MM.1S (cell line): ENCODE measurements at regions not wholly inside any gene's neighbourhood (a gene's known extent, or its start where the extent isn't known, plus 50 kb on each side); places are given as distances from the start of the nearest gene placed in this dataset.

Experiments
- CTCF ChIP-seq: fragments of 300-600 bp; sonication (generic); IDR thresholded peaks from 2 replicates; pipeline ENCODE4 v1.5.1; 2016; ENCODE audit warnings: antibody characterized with exemption, low read length, mixed read lengths
- EZH2 ChIP-seq: fragments of 300-600 bp; sonication (generic); optimal IDR thresholded peaks from 2 replicates; pipeline ENCODE3; 2017; ENCODE audit warnings: low read depth, mild to moderate bottlenecking, antibody characterized with exemption, low read length, mixed read lengths

DNA sequence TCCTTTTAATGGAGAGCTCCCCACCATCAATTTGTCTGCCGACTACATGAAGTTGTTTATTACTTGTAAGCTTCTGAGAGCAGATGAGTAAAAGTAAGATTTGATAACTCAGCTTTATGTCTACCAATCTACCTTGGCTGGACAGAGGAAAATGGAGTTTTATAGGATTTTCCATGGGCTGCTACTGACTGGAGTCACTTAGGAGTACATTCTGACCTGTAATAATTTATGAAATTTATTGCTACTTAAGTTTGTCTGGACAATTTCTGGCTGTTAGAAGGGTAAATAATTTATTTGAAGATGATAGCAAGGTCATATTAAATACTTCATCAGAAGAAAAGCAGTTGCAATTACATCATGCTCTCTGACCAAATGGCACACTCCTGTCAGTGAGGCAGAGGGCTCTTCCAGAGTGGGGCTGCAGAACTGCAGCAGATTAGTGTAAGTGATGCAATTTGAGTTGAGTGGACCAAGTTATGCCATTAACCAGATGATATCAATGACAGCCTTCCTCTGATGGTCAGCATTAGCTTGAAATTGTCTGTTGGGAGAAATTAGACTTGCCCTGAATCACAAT lies 736.7 kb upstream of the PTBP2 start:
- TF ChIP-seq CTCF (no peak), EZH2 (no peak)
